GM21825 (cell line): ENCODE measurements at regions not wholly inside any gene's neighbourhood (a gene's known extent, or its start where the extent isn't known, plus 50 kb on each side); places are given as distances from the start of the nearest gene placed in this dataset.

Source experiments
- ATAC-seq: cut with Tn5 transposase; IDR thresholded peaks from one replicate; pipeline ENCODE4 v1.9.1; 2021; ENCODE audit warnings: mild to moderate bottlenecking, moderate library complexity; ENCODE audit not compliant: unreplicated experiment

- no peak for ATAC-seq
These were observed 173.8 kb upstream of the PITX1 start for GRCh38 chr5:135207866-135208265.

- no peak for ATAC-seq
These were observed 172.8 kb upstream of the PITX1 start for GRCh38 chr5:135206862-135207261.

- no peak for ATAC-seq
These were observed 171.8 kb upstream of the PITX1 start for GRCh38 chr5:135205632-135206349.

GRCh38 chr5:135204151-135204600 lies 170.1 kb upstream of the PITX1 start:
- no peak for ATAC-seq

GRCh38 chr5:135203593-135204036 lies 169.6 kb upstream of the PITX1 start:
- ATAC-seq = no peak

GRCh38 chr5:135203019-135203418 lies 169.0 kb upstream of the PITX1 start:
- ATAC-seq = no peak

GRCh38 chr5:135199919-135200318 lies 165.9 kb upstream of the PITX1 start:
- no peak for ATAC-seq

- ATAC-seq = no peak
These were observed 162.5 kb upstream of the PITX1 start for GRCh38 chr5:135196483-135196882.

- no peak for ATAC-seq
These were observed 161.2 kb upstream of the PITX1 start for GRCh38 chr5:135195270-135195608.

GRCh38 chr5:135194573-135195269 lies 160.7 kb upstream of the PITX1 start:
- ATAC-seq = no peak

- ATAC-seq = no peak
These were observed 160.1 kb upstream of the PITX1 start for GRCh38 chr5:135194126-135194488.

GRCh38 chr5:135193213-135194125 lies 159.4 kb upstream of the PITX1 start:
- no peak for ATAC-seq

GRCh38 chr5:135192351-135192750 lies 158.3 kb upstream of the PITX1 start:
- no peak for ATAC-seq

- ATAC-seq = peak; percentile 84
These were observed 157.2 kb upstream of the PITX1 start for GRCh38 chr5:135191084-135191826.

GRCh38 chr5:135190416-135191083 lies 156.5 kb upstream of the PITX1 start:
- no peak for ATAC-seq

- ATAC-seq = no peak
These were observed 155.0 kb upstream of the PITX1 start for GRCh38 chr5:135189024-135189423.

GRCh38 chr5:135188233-135188914 lies 154.3 kb upstream of the PITX1 start:
- ATAC-seq = no peak

- ATAC-seq = no peak
These were observed 152.9 kb upstream of the PITX1 start for GRCh38 chr5:135186662-135187522.
